ENCODE measurements at regions not wholly inside any gene's neighbourhood (a gene's known extent, or its start where the extent isn't known, plus 50 kb on each side); places are given as distances from the start of the nearest gene placed in this dataset.

- Histone ChIP-seq H3K27me3 (replicated peaks in 1 of 2; ENCODE audit: control insufficient read depth in 2 of 2, insufficient read depth in 2 of 2, low read length in 1 of 2) (no peaks in the 10 kb centered on the region), H4K20me1 (ENCODE audit: control insufficient read depth, insufficient read depth) (no peaks in the 10 kb centered on the region), H3K4me1 (ENCODE audit: control insufficient read depth, insufficient read depth, low read length) (no peaks in the 10 kb centered on the region), H3K9me3 (replicated peaks; ENCODE audit: control insufficient read depth, insufficient read depth, low read length) (no peaks in the 10 kb centered on the region; the same call in 2 of the 3 replicates), H3K27ac (ENCODE audit: control insufficient read depth, insufficient read depth) (no peak overlapping the region), H3K4me3 (no peak overlapping the region), H3K79me2 (ENCODE audit: control insufficient read depth, insufficient read depth, low read length) (no peaks in the 10 kb centered on the region), H3K36me3 (ENCODE audit: control insufficient read depth in 2 of 2, insufficient read depth in 2 of 2, low read length in 1 of 2) (no peaks in the 10 kb centered on the region), H3K4me2 (ENCODE audit: control insufficient read depth, insufficient read depth) (no peak overlapping the region), H2AFZ (ENCODE audit: control insufficient read depth, low read depth, low read length) (no peak overlapping the region), H3K9ac (ENCODE audit: control insufficient read depth, insufficient read depth, low read length) (no peak overlapping the region)
- ATAC-seq, result no peak
- BruUV-seq (replicated peaks), result no TSS peak
- DNase-seq (ENCODE audit: low read depth, low spot score), result no peak
- no peak for TF ChIP-seq USF2 (IDR thresholded peaks at IDR 0.05; ENCODE audit: borderline replicate concordance, low read depth, low read length)
- TF ChIP-seq TARDBP (IDR thresholded peaks at IDR 0.05; ENCODE audit: borderline replicate concordance), result no peak
- no peak for TF ChIP-seq DPF2 (IDR thresholded peaks at IDR 0.05)
- no peak for TF ChIP-seq POLR2A (IDR thresholded peaks at IDR 0.05; ENCODE audit: low read depth, low read length)
- SMC1A ChIA-PET (ENCODE audit: uncharacterized antibody, unreplicated experiment), result no interaction called here
- in situ Hi-C loops (cut with MboI) (no loop called here), intact Hi-C loops (cut with micrococcal nuclease; ENCODE audit: unreplicated experiment) (no loop called here)
- RAD21 ChIA-PET (ENCODE audit: unreplicated experiment), result no interaction called here
- no peak for FAIRE-seq
- WGBS (ENCODE audit: insufficient coverage, insufficient replicate concordance, low lambda C conversion rate, missing lambda C conversion rate), result 38% methylated on average over 5 of the region's 5 CpGs
- POLR2A ChIA-PET, result no interaction called here
- CTCF ChIA-PET, result interaction anchor here (0.7 to 1.1 kb wide), 2 partner anchors 10 to 200 kb away, joined by 3 to 5 read pairs; no protein-coding TSS in a partner anchor
Measured at GRCh38 chr13:109275852-109276251, 510.5 kb downstream of the IRS2 start.

- ChIA-PET RAD21 (ENCODE audit: unreplicated experiment) (no interaction called here), POLR2A (no interaction called here), CTCF (interaction anchor here (0.7 to 1.1 kb wide), 2 partner anchors 11 to 200 kb away, joined by 3 to 5 read pairs; no protein-coding TSS in a partner anchor), SMC1A (ENCODE audit: uncharacterized antibody, unreplicated experiment) (no interaction called here)
- H3K4me1 ChIP-seq (ENCODE audit: control insufficient read depth, insufficient read depth, low read length), result no peaks in the 10 kb centered on the region
- H3K79me2 ChIP-seq (ENCODE audit: control insufficient read depth, insufficient read depth, low read length), result no peaks in the 10 kb centered on the region
- no peak overlapping the region for H3K4me3 ChIP-seq
- no peak for TF ChIP-seq ETV6 (conservative IDR thresholded peaks at IDR 0.05 in 1 of 2, IDR thresholded peaks at IDR 0.05 in 1 of 2; ENCODE audit: borderline replicate concordance in 1 of 2, low read depth in 1 of 2)
- TF ChIP-seq FOXM1 (IDR thresholded peaks at IDR 0.05; ENCODE audit: low read depth, low read length), result no peak
- no peak for TF ChIP-seq KAT2A (conservative IDR thresholded peaks at IDR 0.05; ENCODE audit: control insufficient read depth, low read depth, low read length)
- no peak for TF ChIP-seq CEBPZ (IDR thresholded peaks at IDR 0.05; ENCODE audit: low read depth, low read length)
- no peak for TF ChIP-seq ZNF274 (IDR thresholded peaks at IDR 0.05; ENCODE audit: insufficient read depth, insufficient read length)
- TF ChIP-seq BMI1 (IDR thresholded peaks at IDR 0.05; ENCODE audit: borderline replicate concordance), result no peak
- no peak for TF ChIP-seq HCFC1 (IDR thresholded peaks at IDR 0.05; ENCODE audit: low read length)
- no peak for TF ChIP-seq SRF (IDR thresholded peaks at IDR 0.05; ENCODE audit: low read depth in 2 of 2, low read length in 2 of 2)
- TF ChIP-seq ELK1 (IDR thresholded peaks at IDR 0.05; ENCODE audit: low read depth, low read length), result no peak
- FAIRE-seq (no peak), DNase-seq (ENCODE audit: low read depth, low spot score) (no peak), ATAC-seq (no peak)
- H2AFZ ChIP-seq (ENCODE audit: control insufficient read depth, low read depth, low read length), result no peak overlapping the region
- BruUV-seq (replicated peaks), result no TSS peak
- H4K20me1 ChIP-seq (ENCODE audit: control insufficient read depth, insufficient read depth), result no peaks in the 10 kb centered on the region
- 30% methylated on average over 11 of the region's 11 CpGs for WGBS (ENCODE audit: insufficient coverage, insufficient replicate concordance, low lambda C conversion rate, missing lambda C conversion rate)
- H3K4me2 ChIP-seq (ENCODE audit: control insufficient read depth, insufficient read depth), result no peak overlapping the region
- no peaks in the 10 kb centered on the region; the same call in 2 of the 3 replicates for H3K9me3 ChIP-seq (replicated peaks; ENCODE audit: control insufficient read depth, insufficient read depth, low read length)
- no peak overlapping the region for H3K9ac ChIP-seq (ENCODE audit: control insufficient read depth, insufficient read depth, low read length)
- no peak overlapping the region for H3K27ac ChIP-seq (ENCODE audit: control insufficient read depth, insufficient read depth)
- H3K27me3 ChIP-seq (replicated peaks in 1 of 2; ENCODE audit: control insufficient read depth in 2 of 2, insufficient read depth in 2 of 2, low read length in 1 of 2), result no peaks in the 10 kb centered on the region
- in situ Hi-C loops (cut with MboI) (no loop called here), intact Hi-C loops (cut with micrococcal nuclease; ENCODE audit: unreplicated experiment) (no loop called here)
- no peaks in the 10 kb centered on the region for H3K36me3 ChIP-seq (ENCODE audit: control insufficient read depth in 2 of 2, insufficient read depth in 2 of 2, low read length in 1 of 2)
Measured at GRCh38 chr13:109275139-109275745, 511.1 kb downstream of the IRS2 start.

Data from GM12878 (cell line).